ENCODE measurements at regions not wholly inside any gene's neighbourhood (a gene's known extent, or its start where the extent isn't known, plus 50 kb on each side); places are given as distances from the start of the nearest gene placed in this dataset.

- CTCF ChIA-PET = no interaction called here
- H3K9me3 Mint-ChIP-seq (ENCODE audit: low read depth) = no peaks in the 10 kb centered on the region
- DNase-seq (no peak), ATAC-seq (no peak)
- H3K36me3 Mint-ChIP-seq = no peaks in the 10 kb centered on the region
- H3K27ac Mint-ChIP-seq = no peak overlapping the region
- H3K4me3 Mint-ChIP-seq = no peak overlapping the region
- no peaks in the 10 kb centered on the region for H3K27me3 Mint-ChIP-seq
- no peaks in the 10 kb centered on the region for H3K4me1 Mint-ChIP-seq
These were observed 751.1 kb downstream of the HACE1 start for GRCh38 chr6:104108634-104109033.

- no peak overlapping the region for H3K4me3 Mint-ChIP-seq
- H3K4me1 Mint-ChIP-seq = no peaks in the 10 kb centered on the region
- ATAC-seq = no peak
- H3K9me3 Mint-ChIP-seq (ENCODE audit: low read depth) = peaks cover 2% of the 10 kb centered on the region
- H3K27me3 Mint-ChIP-seq = no peaks in the 10 kb centered on the region
- CTCF ChIA-PET = no interaction called here
- no peak for DNase-seq
- no peak overlapping the region for H3K27ac Mint-ChIP-seq
- H3K36me3 Mint-ChIP-seq = no peaks in the 10 kb centered on the region
These were observed 763.9 kb downstream of the HACE1 start for GRCh38 chr6:104095661-104096416.

GRCh38 chr6:104087765-104088164, 772.0 kb downstream of the HACE1 start:
- H3K9me3 Mint-ChIP-seq (ENCODE audit: low read depth) = no peaks in the 10 kb centered on the region
- no peak overlapping the region for H3K27ac Mint-ChIP-seq
- no peak for ATAC-seq
- CTCF ChIA-PET = no interaction called here
- H3K4me1 Mint-ChIP-seq = no peaks in the 10 kb centered on the region
- DNase-seq = no peak
- H3K4me3 Mint-ChIP-seq = no peak overlapping the region
- H3K36me3 Mint-ChIP-seq = no peaks in the 10 kb centered on the region
- H3K27me3 Mint-ChIP-seq = no peaks in the 10 kb centered on the region

- H3K27me3 Mint-ChIP-seq = no peaks in the 10 kb centered on the region
- CTCF ChIA-PET = no interaction called here
- H3K9me3 Mint-ChIP-seq (ENCODE audit: low read depth) = no peaks in the 10 kb centered on the region
- H3K36me3 Mint-ChIP-seq = no peaks in the 10 kb centered on the region
- no peaks in the 10 kb centered on the region for H3K4me1 Mint-ChIP-seq
- H3K27ac Mint-ChIP-seq = no peak overlapping the region
- H3K4me3 Mint-ChIP-seq = no peak overlapping the region
- ATAC-seq = no peak
- no peak for DNase-seq
These were observed 791.4 kb downstream of the HACE1 start for GRCh38 chr6:104068281-104068680.

GRCh38 chr6:104064876-104065275, 794.8 kb downstream of the HACE1 start:
- no peaks in the 10 kb centered on the region for H3K27me3 Mint-ChIP-seq
- no peaks in the 10 kb centered on the region for H3K4me1 Mint-ChIP-seq
- peaks cover 4% of the 10 kb centered on the region for H3K9me3 Mint-ChIP-seq (ENCODE audit: low read depth)
- no peak overlapping the region for H3K27ac Mint-ChIP-seq
- ATAC-seq (no peak), DNase-seq (no peak)
- H3K4me3 Mint-ChIP-seq = no peak overlapping the region
- H3K36me3 Mint-ChIP-seq = no peaks in the 10 kb centered on the region
- CTCF ChIA-PET = no interaction called here

GRCh38 chr6:104050455-104050854, 809.3 kb downstream of the HACE1 start:
- Mint-ChIP-seq H3K9me3 (ENCODE audit: low read depth) (no peaks in the 10 kb centered on the region), H3K36me3 (no peaks in the 10 kb centered on the region), H3K27me3 (no peaks in the 10 kb centered on the region), H3K27ac (no peak overlapping the region), H3K4me3 (no peak overlapping the region), H3K4me1 (no peaks in the 10 kb centered on the region)
- no peak for ATAC-seq
- DNase-seq = no peak
- CTCF ChIA-PET = no interaction called here

- H3K36me3 Mint-ChIP-seq = no peaks in the 10 kb centered on the region
- DNase-seq (no peak), ATAC-seq (no peak)
- no peak overlapping the region for H3K27ac Mint-ChIP-seq
- H3K9me3 Mint-ChIP-seq (ENCODE audit: low read depth) = peaks cover 9% of the 10 kb centered on the region
- no peak overlapping the region for H3K4me3 Mint-ChIP-seq
- no peaks in the 10 kb centered on the region for H3K4me1 Mint-ChIP-seq
- CTCF ChIA-PET = no interaction called here
- no peaks in the 10 kb centered on the region for H3K27me3 Mint-ChIP-seq
These were observed 813.3 kb downstream of the HACE1 start for GRCh38 chr6:104046426-104046825.

GRCh38 chr6:104031346-104031745, 828.4 kb downstream of the HACE1 start:
- no peaks in the 10 kb centered on the region for H3K4me1 Mint-ChIP-seq
- H3K4me3 Mint-ChIP-seq = no peak overlapping the region
- DNase-seq (no peak), ATAC-seq (no peak)
- H3K9me3 Mint-ChIP-seq (ENCODE audit: low read depth) = no peaks in the 10 kb centered on the region
- H3K36me3 Mint-ChIP-seq = no peaks in the 10 kb centered on the region
- CTCF ChIA-PET = no interaction called here
- no peak overlapping the region for H3K27ac Mint-ChIP-seq
- no peaks in the 10 kb centered on the region for H3K27me3 Mint-ChIP-seq

- H3K9me3 Mint-ChIP-seq (ENCODE audit: low read depth) = peaks cover 3% of the 10 kb centered on the region
- H3K27ac Mint-ChIP-seq = no peak overlapping the region
- ATAC-seq = no peak
- CTCF ChIA-PET = no interaction called here
- H3K36me3 Mint-ChIP-seq = no peaks in the 10 kb centered on the region
- H3K27me3 Mint-ChIP-seq = no peaks in the 10 kb centered on the region
- DNase-seq = no peak
- H3K4me1 Mint-ChIP-seq = no peaks in the 10 kb centered on the region
- no peak overlapping the region for H3K4me3 Mint-ChIP-seq
These were observed 837.6 kb downstream of the HACE1 start for GRCh38 chr6:104022126-104022525.

GRCh38 chr6:104019075-104019753, 840.5 kb downstream of the HACE1 start:
- ATAC-seq = no peak
- no peaks in the 10 kb centered on the region for H3K4me1 Mint-ChIP-seq

GRCh38 chr6:104017410-104018381, 842.0 kb downstream of the HACE1 start:
- DNase-seq (no peak), ATAC-seq (no peak)
- Mint-ChIP-seq H3K36me3 (no peaks in the 10 kb centered on the region), H3K4me3 (no peak overlapping the region), H3K27me3 (no peaks in the 10 kb centered on the region), H3K9me3 (ENCODE audit: low read depth) (no peaks in the 10 kb centered on the region), H3K27ac (no peak overlapping the region), H3K4me1 (no peaks in the 10 kb centered on the region)
- CTCF ChIA-PET = no interaction called here

More at GRCh38 chr6:104019075-104019753, 840.5 kb downstream of the HACE1 start:
- Mint-ChIP-seq H3K27me3 (no peaks in the 10 kb centered on the region), H3K36me3 (no peaks in the 10 kb centered on the region), H3K9me3 (ENCODE audit: low read depth) (no peaks in the 10 kb centered on the region), H3K27ac (no peak overlapping the region), H3K4me3 (no peak overlapping the region)
- CTCF ChIA-PET = no interaction called here
- DNase-seq = no peak

- no peak overlapping the region for H3K4me3 Mint-ChIP-seq
- H3K4me1 Mint-ChIP-seq = no peaks in the 10 kb centered on the region
- H3K36me3 Mint-ChIP-seq = no peaks in the 10 kb centered on the region
- H3K9me3 Mint-ChIP-seq (ENCODE audit: low read depth) = no peaks in the 10 kb centered on the region
- DNase-seq (no peak), ATAC-seq (no peak)
- CTCF ChIA-PET = no interaction called here
- H3K27me3 Mint-ChIP-seq = no peaks in the 10 kb centered on the region
- no peak overlapping the region for H3K27ac Mint-ChIP-seq
These were observed 845.4 kb downstream of the HACE1 start for GRCh38 chr6:104014163-104014959.

GRCh38 chr6:104013312-104013971, 846.3 kb downstream of the HACE1 start:
- DNase-seq (no peak), ATAC-seq (no peak)
- Mint-ChIP-seq H3K36me3 (no peaks in the 10 kb centered on the region), H3K27me3 (no peaks in the 10 kb centered on the region), H3K27ac (no peak overlapping the region), H3K4me3 (no peak overlapping the region), H3K4me1 (no peaks in the 10 kb centered on the region), H3K9me3 (ENCODE audit: low read depth) (no peaks in the 10 kb centered on the region)
- CTCF ChIA-PET = no interaction called here
